GM18951 (cell line): ENCODE measurements at regions not wholly inside any gene's neighbourhood (a gene's known extent, or its start where the extent isn't known, plus 50 kb on each side); places are given as distances from the start of the nearest gene placed in this dataset.

Experiments
- POLR2A ChIP-seq: IDR thresholded peaks from 4 replicates; pipeline ENCODE4 v1.6.1; 2011; ENCODE audit warnings: mild to moderate bottlenecking; ENCODE audit not compliant: insufficient read length, insufficient read depth; ENCODE audit errors: extremely low read depth
- in situ Hi-C: fragments of 300-500 bp; cut with MboI; formaldehyde crosslinking; loops from one replicate; pipeline ENCODE4 v1.12.0; 2022; ENCODE audit warnings: low sequenced_read_pairs, mixed read lengths, inconsistent platforms; ENCODE audit not compliant: unreplicated experiment

DNA sequence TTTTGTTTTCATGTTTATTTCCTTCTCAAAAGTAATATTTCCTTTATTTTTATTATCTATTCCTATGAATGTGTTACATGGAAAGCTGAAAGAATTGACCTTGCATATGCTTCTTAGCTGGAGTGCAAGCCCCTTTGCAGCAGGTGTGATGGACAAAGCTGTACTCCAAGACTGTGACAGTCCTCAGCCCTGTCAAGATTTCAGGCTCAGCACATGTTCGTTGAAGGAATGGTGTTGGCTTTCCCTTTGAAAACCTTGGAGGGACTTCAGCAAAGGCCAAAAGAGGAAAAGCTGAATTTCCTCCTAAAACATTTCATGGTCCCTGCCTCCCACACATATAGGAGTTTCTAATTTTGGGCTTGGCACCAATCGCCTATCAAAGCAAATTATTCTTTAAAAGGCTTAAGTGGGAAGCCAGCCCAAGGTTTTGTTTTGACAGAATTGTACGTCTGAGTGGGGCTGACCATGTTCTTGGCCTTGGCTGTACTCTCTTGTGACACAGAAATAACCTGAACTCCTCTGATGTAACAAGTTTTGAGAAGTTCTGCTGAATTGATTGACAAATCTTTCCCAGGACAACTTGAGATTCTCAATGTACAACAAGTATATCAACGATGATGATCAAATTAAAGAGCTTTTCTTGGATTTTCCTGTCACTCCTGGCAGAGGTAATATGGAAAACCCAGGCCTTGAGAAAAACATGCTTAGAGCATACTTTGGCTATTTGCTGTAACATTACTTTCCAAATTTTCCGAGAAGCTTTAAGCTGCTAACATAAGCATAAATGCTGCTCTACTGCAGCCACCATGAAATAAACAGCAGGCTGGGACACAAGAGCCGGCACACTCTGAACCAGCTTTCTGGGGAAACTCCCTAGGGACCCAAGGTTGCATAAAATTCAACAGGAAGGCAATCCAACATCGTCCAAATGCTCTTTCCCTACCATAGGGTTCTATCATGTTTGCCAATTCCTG lies 135.7 kb upstream of the ZNF648 start:
- no peak for TF ChIP-seq POLR2A
- in situ Hi-C loops = no loop called here

- TF ChIP-seq POLR2A = no peak
- in situ Hi-C loops = no loop called here
Observed at GRCh38 chr1:182195733-182196132, 134.2 kb upstream of the ZNF648 start.

DNA sequence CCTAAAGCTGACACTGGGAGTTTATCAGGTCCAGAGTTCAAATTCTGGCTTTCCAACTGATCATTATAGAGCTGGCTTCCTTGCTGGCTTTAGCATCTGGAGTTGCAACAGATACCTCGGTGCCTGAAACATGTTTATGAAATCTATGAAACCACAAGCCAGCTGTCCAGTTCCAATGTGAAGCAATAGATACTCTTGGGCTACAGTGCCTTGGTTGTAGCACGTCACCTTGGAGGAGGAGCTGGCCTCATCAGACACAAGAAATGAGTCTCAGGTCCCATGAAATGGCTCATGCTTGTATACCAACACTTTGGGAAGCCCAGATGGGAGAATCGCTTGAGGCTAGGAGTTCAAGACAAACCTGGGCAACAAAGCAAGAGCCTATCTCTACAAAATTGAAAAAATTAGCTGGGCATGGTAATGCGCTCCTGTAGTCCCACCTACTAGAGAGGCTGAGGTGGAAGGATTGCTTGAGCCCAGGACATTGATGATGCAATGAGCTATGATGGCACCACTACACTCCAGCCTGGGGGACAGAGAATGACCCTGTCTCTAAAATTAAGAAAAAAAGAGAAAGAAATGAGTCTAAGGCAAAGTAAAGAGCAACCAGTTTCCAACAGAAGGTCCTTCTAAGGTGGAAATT lies 132.5 kb upstream of the ZNF648 start:
- no peak for TF ChIP-seq POLR2A
- in situ Hi-C loops = no loop called here

DNA sequence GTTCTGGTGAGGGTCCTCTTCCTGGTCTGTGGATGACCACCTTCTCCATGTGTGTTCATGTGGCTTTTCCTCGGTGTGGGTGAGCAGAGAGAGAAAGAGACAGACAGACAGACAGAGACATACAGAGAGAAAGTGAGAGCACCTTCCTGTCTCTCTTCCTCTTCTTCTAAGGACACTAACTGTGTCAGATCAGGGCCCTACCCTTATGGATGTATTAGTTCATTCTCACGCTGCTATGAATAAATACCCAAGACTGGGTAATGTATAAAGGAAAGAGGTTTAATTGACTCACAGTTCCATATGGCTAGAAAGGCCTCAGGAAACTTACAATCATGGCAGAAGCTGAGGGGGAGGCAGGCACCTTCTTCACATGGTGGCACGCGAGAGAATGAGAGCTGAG lies 131.5 kb upstream of the ZNF648 start:
- TF ChIP-seq POLR2A = no peak
- in situ Hi-C loops = no loop called here

- in situ Hi-C loops = no loop called here
- TF ChIP-seq POLR2A = no peak
Observed at GRCh38 chr1:182192215-182192614, 130.7 kb upstream of the ZNF648 start.

DNA sequence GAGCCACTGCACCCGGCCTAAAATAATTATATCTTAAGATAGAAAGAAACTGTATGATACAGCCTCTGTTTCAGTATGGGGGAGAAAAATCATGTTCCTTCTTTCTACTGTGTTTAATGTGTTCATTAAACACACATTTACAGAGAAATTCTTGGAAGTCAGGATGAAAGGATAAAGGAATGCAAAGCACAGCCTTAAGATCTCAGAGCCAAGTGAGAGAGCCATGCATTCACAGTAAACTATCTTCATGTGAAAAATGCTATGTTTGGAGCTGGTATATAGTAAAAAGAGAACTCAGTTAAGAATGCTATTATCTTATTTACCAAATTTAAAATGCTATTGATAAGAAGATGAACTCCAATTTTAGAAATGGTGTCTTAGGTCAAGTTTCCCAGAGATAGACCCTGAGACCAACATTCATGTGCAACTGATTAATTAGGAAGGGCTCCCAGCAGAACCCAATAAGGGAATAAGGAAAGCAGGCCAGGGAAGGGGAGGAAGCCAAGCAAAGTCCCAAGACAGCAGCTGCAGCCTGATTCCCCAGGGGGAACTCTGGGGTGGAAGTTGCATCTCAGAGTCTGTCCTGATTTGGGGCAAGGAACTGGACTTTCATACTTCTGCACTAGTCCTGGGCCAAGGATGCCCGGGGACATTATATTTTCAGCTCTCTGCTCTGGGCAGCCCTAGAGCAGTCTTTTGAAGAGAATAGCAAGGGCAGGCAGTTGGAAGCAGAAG lies 130.0 kb upstream of the ZNF648 start:
- in situ Hi-C loops = no loop called here

GRCh38 chr1:182189535-182190066 lies 128.1 kb upstream of the ZNF648 start:
- TF ChIP-seq POLR2A = no peak
- in situ Hi-C loops = no loop called here

More for the DNA sequence above, 130.0 kb upstream of the ZNF648 start:
- no peak for TF ChIP-seq POLR2A

GRCh38 chr1:182186757-182187146 lies 125.2 kb upstream of the ZNF648 start:
- no peak for TF ChIP-seq POLR2A

GRCh38 chr1:182185842-182186756 lies 124.6 kb upstream of the ZNF648 start:
- no peak for TF ChIP-seq POLR2A
- in situ Hi-C loops = no loop called here

More at GRCh38 chr1:182186757-182187146, 125.2 kb upstream of the ZNF648 start:
- in situ Hi-C loops = no loop called here

DNA sequence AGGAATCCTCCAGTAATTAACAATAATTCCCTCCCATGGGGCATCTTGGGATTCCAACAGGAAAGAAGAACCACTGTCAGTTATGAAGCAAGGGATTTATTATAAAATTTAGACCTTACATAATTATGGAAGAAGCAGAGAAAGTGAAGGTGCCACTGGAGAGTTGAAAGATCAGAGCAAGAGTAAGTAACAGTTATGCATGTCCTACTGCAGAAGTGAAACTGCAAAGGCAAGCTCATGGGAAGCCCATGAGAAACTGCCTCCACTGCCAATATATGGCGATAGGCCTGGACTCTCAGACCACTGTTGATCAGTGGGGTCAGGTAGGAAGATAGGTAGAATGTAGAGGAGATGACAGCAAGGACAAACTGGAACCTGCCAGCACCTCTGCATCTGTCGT lies 123.6 kb upstream of the ZNF648 start:
- in situ Hi-C loops = no loop called here
- TF ChIP-seq POLR2A = no peak

DNA sequence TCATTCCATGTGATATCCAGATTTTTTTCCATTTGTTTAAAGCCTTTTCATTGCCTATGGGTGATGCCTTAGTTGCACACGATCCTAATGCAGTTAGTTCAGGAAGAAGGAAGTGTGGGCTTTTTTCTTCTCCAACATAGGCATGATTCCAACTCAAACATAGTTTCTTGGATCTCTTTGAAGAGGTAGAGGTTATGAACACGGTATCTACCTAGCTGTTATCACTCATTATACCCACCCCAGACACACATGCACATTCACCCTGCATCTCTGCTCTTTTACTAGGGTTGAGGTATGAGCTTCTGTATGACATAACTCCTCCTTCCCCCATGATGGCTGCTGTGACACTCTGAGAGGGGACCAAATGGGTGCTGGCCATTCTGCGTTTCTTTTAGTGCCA lies 122.1 kb upstream of the ZNF648 start:
- in situ Hi-C loops = no loop called here
- TF ChIP-seq POLR2A = no peak

GRCh38 chr1:182182311-182182710 lies 120.8 kb upstream of the ZNF648 start:
- in situ Hi-C loops = no loop called here
- no peak for TF ChIP-seq POLR2A

DNA sequence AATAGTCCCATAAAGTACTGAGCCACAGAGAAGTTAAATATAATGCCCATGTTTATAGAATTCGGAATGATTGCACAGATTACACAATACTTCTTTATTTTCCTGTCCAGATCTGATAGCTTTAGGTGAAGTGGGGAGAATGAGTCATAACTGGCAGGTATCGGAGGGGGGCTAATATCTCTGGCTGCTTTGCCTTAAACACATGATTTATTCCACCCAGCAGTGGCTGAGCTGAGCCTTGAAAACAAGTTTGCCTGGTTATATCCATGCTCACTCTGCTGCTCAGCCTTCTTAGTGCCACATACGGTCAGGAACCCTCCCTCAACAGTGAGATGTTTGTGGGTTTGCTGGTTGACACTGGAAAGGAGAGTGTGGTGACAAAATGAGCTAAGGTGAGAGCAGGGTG lies 119.7 kb upstream of the ZNF648 start:
- in situ Hi-C loops = no loop called here
- no peak for TF ChIP-seq POLR2A
